GM12891 (cell line): ENCODE measurements at regions not wholly inside any gene's neighbourhood (a gene's known extent, or its start where the extent isn't known, plus 50 kb on each side); places are given as distances from the start of the nearest gene placed in this dataset.

Source experiments
- DNase-seq: peaks from one replicate; pipeline ENCODE4 v3.0.0; 2011; ENCODE audit warnings: low spot score; ENCODE audit not compliant: insufficient read length
- FAIRE-seq: peaks from 2 replicates; lab custom pipeline; 2011; peaks lifted over from hg19 to GRCh38; lab: Jason Lieb, UNC
- PAX5 ChIP-seq: IDR thresholded peaks from 2 replicates; pipeline ENCODE4 v1.6.1; 2011; ENCODE audit warnings: low read length, moderate library complexity, mild to moderate bottlenecking; ENCODE audit not compliant: insufficient read depth, severe bottlenecking
- POLR2A ChIP-seq: IDR thresholded peaks from 2 replicates; pipeline ENCODE4 v1.6.1; 2011; ENCODE audit warnings: low read depth, low read length, control low read depth
- POLR2AphosphoS5 ChIP-seq: IDR thresholded peaks from 2 replicates; pipeline ENCODE4 v1.6.1; 2011; ENCODE audit warnings: low read depth, low read length, control low read depth
- POU2F2 ChIP-seq: IDR thresholded peaks from 2 replicates; pipeline ENCODE4 v1.6.1; 2011; ENCODE audit warnings: low read depth, mild to moderate bottlenecking, control low read depth, low read length, moderate library complexity
- SPI1 ChIP-seq: IDR thresholded peaks from 2 replicates; pipeline ENCODE4 v1.6.1; 2011; ENCODE audit warnings: low read depth, low read length, control low read depth
- TAF1 ChIP-seq: IDR thresholded peaks from 2 replicates; pipeline ENCODE4 v1.6.1; 2011; ENCODE audit warnings: low read depth, low read length, control low read depth

DNA sequence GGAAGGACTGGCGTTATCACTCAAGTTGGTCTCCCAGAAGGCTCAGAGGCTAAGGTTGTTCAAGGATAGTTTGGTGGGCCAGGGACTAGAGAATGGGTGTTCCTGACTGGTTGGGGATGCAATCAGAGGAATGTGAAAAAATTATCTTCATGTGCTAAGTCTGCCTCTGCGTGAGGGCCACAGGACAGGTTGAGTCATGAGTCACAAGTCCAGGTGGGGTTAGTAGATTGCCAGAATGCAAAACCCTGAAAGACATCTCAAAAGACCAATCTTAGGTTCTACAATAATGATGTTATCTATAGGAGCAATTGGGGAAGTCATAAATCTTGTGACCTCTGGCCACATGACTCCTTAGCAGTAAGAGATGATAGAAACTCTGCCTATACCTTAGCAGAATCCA is 220.1 kb upstream of the EEA1 start:
- FAIRE-seq: no peak
- TF ChIP-seq POLR2A: no peak

DNA sequence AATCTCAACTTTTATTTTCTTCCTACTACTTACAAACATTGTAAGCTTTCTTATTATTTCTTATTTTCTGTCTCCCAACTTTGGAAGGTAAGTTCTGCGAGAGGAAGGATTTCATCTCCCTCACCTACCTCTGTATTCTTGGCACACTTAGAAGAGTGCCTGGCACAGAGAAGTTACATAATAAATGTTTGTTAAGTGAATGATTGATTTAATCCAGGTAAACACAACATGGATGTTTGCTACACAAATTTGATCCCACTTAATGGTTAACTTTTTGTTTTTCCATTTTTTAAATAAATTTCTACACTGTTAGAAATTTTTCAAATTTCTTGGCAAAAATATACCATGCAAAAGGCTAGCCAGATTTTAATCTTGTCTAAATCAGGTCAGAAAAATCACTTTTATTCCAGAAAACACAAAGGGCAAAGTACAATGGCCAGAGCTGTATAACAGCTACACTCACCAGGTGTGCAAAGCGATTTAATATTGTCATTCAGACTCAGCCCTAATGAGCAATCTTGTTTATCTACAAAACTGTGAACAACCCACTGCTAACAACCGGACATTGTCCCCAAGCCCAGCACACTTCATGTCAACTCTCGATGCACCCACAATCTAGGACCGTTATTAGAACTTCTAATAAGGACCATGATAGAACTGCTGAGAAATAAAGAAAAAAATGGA is 222.1 kb upstream of the EEA1 start:
- DNase-seq: no peak
- no peak for FAIRE-seq
- no peak for TF ChIP-seq POLR2AphosphoS5
- TF ChIP-seq PAX5: no peak
- no peak for TF ChIP-seq SPI1
- TF ChIP-seq POLR2A: no peak
- TF ChIP-seq POU2F2: no peak
- no peak for TF ChIP-seq TAF1

More for the DNA sequence above, 220.1 kb upstream of the EEA1 start:
- no peak for DNase-seq

DNA sequence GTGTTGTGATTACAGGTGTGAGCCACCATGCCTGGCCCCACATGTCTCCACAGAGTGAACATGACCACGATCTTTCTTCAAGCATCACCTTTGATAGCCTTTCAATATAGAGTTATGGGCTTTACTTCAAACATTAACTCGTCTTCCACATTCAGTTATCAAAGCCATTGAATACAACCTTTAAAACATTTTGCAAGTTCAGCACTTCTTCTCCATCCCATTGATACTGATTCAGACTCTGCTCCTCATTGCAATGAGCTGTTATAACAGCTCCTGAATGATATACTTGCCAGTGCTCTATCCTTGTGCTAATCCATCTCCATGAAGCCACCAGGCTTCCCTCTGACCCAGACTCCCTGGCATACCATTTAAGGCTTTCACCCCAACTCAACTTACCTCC is 223.5 kb upstream of the EEA1 start:
- FAIRE-seq (no peak), DNase-seq (no peak)
- TF ChIP-seq POLR2AphosphoS5: no peak
- TF ChIP-seq SPI1: no peak
- no peak for TF ChIP-seq PAX5
- no peak for TF ChIP-seq POU2F2
- TF ChIP-seq TAF1: no peak

- FAIRE-seq: no peak
- DNase-seq: no peak
- TF ChIP-seq POU2F2: no peak
- no peak for TF ChIP-seq TAF1
- no peak for TF ChIP-seq POLR2AphosphoS5
- no peak for TF ChIP-seq SPI1
- no peak for TF ChIP-seq PAX5
Observed at GRCh38 chr12:93153321-93153720, 224.2 kb upstream of the EEA1 start.

DNA sequence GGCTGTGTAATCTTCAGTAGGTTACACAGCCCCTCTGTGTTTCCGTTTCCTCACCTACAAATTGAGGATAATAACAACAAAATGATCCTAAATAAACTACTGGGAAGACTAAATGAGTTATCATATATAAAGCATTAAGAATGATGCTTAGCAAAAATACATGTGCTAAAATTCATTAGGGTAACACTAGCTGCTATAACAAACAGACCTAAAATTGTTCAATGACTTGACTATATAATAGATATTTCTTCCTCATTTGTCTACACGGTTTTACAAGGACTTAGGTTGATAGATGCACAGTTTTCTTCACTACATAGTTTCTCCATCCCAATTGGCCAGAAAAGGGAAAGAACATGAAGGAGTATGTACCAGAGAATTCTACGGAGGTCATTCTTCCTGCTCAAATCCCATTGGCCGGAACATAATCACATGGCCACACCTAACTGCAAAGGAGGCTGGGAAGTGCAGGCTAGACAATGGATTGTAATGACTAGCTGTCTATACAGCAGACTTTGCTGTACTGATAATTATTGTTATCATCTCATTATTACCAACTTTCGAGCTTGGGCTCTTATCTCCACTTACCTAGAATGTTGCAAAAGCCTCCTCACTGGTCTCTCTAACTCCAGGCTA is 223.5 kb upstream of the NUDT4 start:
- TF ChIP-seq PAX5: no peak
- no peak for TF ChIP-seq TAF1
- TF ChIP-seq POLR2AphosphoS5: no peak
- TF ChIP-seq SPI1: no peak
- TF ChIP-seq POU2F2: no peak
- TF ChIP-seq POLR2A: no peak
- DNase-seq: no peak
- FAIRE-seq: no peak

GRCh38 chr12:93154753-93155480 is 222.8 kb upstream of the NUDT4 start:
- DNase-seq (no peak), FAIRE-seq (no peak)
- TF ChIP-seq POU2F2 (no peak), POLR2A (no peak)

GRCh38 chr12:93156086-93156716 is 221.5 kb upstream of the NUDT4 start:
- DNase-seq (no peak), FAIRE-seq (no peak)
- TF ChIP-seq POLR2A (no peak), POLR2AphosphoS5 (no peak), SPI1 (no peak), PAX5 (no peak), POU2F2 (no peak), TAF1 (no peak)

- FAIRE-seq (no peak), DNase-seq (no peak)
- TF ChIP-seq POLR2A (no peak), TAF1 (no peak), POLR2AphosphoS5 (no peak), POU2F2 (no peak), PAX5 (no peak), SPI1 (no peak)
Observed at GRCh38 chr12:93157279-93157678, 220.4 kb upstream of the NUDT4 start.

DNA sequence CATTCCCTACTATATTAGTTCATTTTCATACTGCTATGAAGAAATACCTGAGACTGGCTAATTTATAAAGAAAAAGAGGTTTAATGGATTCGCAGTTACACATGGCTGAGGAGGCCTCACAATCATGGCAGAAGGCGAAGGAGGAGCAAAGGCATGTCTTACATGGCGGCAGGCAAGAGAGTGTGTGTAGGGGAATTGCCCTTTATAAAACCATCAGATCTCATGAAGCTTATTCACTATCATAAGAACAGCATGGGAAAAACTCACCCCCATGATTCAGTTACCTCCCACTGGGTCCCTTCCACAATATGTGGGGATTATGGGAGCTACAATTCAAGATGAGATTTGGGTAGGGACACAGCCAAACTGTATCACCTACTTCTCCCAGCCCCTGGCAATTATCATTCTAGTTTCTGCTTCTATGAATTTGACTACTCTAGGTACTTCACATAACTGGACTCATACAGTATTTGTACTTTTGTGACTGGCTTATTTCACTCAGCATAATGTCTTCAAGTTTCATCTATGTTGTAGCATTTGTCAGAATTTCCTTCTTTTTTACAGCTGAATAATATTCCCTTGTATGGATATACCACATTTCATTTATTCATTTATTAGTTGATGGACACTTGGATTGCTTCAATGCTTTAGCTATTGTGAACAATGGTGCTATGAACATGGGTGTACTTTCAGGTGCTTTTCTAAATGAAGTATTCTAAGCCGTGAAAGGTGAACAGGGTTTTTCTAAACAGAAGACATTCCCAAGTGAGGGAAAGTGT is 219.5 kb upstream of the NUDT4 start:
- DNase-seq: no peak
- FAIRE-seq: no peak
- TF ChIP-seq SPI1 (no peak), POLR2A (no peak), TAF1 (no peak), POU2F2 (no peak), POLR2AphosphoS5 (no peak), PAX5 (no peak)
